ENCODE measurements at regions not wholly inside any gene's neighbourhood (a gene's known extent, or its start where the extent isn't known, plus 50 kb on each side); places are given as distances from the start of the nearest gene placed in this dataset.

GRCh38 chr12:113670742-113671141 lies 199.1 kb upstream of the LHX5 start:
- no peak overlapping the region for H3K18ac ChIP-seq (ENCODE audit: insufficient read length, low read depth, low read length)
- no peak overlapping the region for H3K4me2 ChIP-seq (ENCODE audit: insufficient read depth, insufficient read length, low read length)
- no peak overlapping the region for H3K56ac ChIP-seq (ENCODE audit: insufficient read length, low read depth, low read length)
- no peak overlapping the region for H2BK120ac ChIP-seq (ENCODE audit: low read depth, low read length, poor library complexity, severe bottlenecking)
- no peaks in the 10 kb centered on the region for H3K27me3 ChIP-seq (ENCODE audit: insufficient read depth, low read length)
- H2BK12ac ChIP-seq (ENCODE audit: insufficient read length, low read depth, low read length) = no peak overlapping the region
- H2AK5ac ChIP-seq (ENCODE audit: insufficient read length, low read length) = no peak overlapping the region
- no peaks in the 10 kb centered on the region for H3K23me2 ChIP-seq (ENCODE audit: insufficient read length, low read depth, low read length, poor library complexity, severe bottlenecking)
- H2BK5ac ChIP-seq (ENCODE audit: insufficient read length, low read length) = no peak overlapping the region
- no peaks in the 10 kb centered on the region for H4K20me1 ChIP-seq (ENCODE audit: control insufficient read depth, insufficient read depth, insufficient read length)
- no peak overlapping the region for H2BK15ac ChIP-seq (ENCODE audit: low read depth, low read length)
- no peaks in the 10 kb centered on the region for H3K79me2 ChIP-seq (ENCODE audit: insufficient read depth, low read length)
- Mint-ChIP-seq H3K27ac (peak overlapping the region in 1 of 3 experiments; percentile 1; a peak in 1 of 7 replicates), H3K36me3 (ENCODE audit: insufficient read depth in 1 of 3, low read depth in 3 of 3) (no peaks in the 10 kb centered on the region), H3K4me1 (peaks cover 18 to 41% of the 10 kb centered on the region in 2 experiments), H3K27me3 (ENCODE audit: low read depth) (peaks cover 13% of the 10 kb centered on the region), H3K9me3 (no peaks in the 10 kb centered on the region; a peak in 2 of 5 replicates), H3K4me3 (no peak overlapping the region)
- H3K79me1 ChIP-seq (ENCODE audit: insufficient read depth, low read depth, low read length, poor library complexity, severe bottlenecking) = no peaks in the 10 kb centered on the region
- no peak overlapping the region for H4K8ac ChIP-seq (replicated peaks; ENCODE audit: insufficient read length, low read depth, low read length)
- no peak overlapping the region for H3K27ac ChIP-seq (ENCODE audit: insufficient read length, low read depth, low read length)
- no peak overlapping the region for H4K91ac ChIP-seq (ENCODE audit: insufficient read length, low read depth, low read length)
- no peak overlapping the region for H3K4ac ChIP-seq (ENCODE audit: low read depth, low read length)
- no peak overlapping the region for H4K5ac ChIP-seq (ENCODE audit: insufficient read length, low read depth, low read length)
- no peak overlapping the region for H3K9ac ChIP-seq (ENCODE audit: extremely low read depth, insufficient read length, low read length)
- no peak overlapping the region for H3T11ph ChIP-seq (ENCODE audit: low read length)
- no peak for TF ChIP-seq CTCF (conservative IDR thresholded peaks at IDR 0.05)
- no CpG with 5 or more reads among the region's 1 CpG for WGBS (ENCODE audit: extremely low coverage, insufficient read length, low lambda C conversion rate)
- H3K9me3 ChIP-seq (ENCODE audit: control insufficient read depth, low read depth, low read length) = no peaks in the 10 kb centered on the region
- H3K14ac ChIP-seq (ENCODE audit: insufficient read depth, low read length) = no peak overlapping the region
- H2BK20ac ChIP-seq (ENCODE audit: low read depth, low read length, poor library complexity, severe bottlenecking) = no peak overlapping the region
- H3K4me1 ChIP-seq (ENCODE audit: insufficient read depth, low read length) = no peaks in the 10 kb centered on the region; the same call in 1 of the 2 replicates
- no peak overlapping the region for H2AFZ ChIP-seq (ENCODE audit: low read length)
- no peak overlapping the region for H3K23ac ChIP-seq (ENCODE audit: insufficient read length, low read depth, low read length)
- DNase-seq = no peak

Data from H9 (cell line).